Mesodermal cell (in vitro differentiated cells): ENCODE measurements at regions not wholly inside any gene's neighbourhood (a gene's known extent, or its start where the extent isn't known, plus 50 kb on each side); places are given as distances from the start of the nearest gene placed in this dataset.

Experiments
- H3K27ac ChIP-seq: 2 replicates; pipeline ENCODE4 v1.7.0; 2013; ENCODE audit warnings: mild to moderate bottlenecking, low read depth, low read length, moderate library complexity; ENCODE audit not compliant: severe bottlenecking
- H3K36me3 ChIP-seq: 2 replicates; pipeline ENCODE4 v1.7.1; 2013; ENCODE audit warnings: mild to moderate bottlenecking, low read length, moderate library complexity; ENCODE audit not compliant: control insufficient read depth, insufficient read depth
- H3K4me1 ChIP-seq: one replicate; pipeline ENCODE4 v1.7.1; 2013; ENCODE audit warnings: mild to moderate bottlenecking, low read length; ENCODE audit not compliant: insufficient read depth, control insufficient read depth, poor library complexity, severe bottlenecking
- H3K4me3 ChIP-seq: 2 replicates; pipeline ENCODE4 v1.7.0; 2013; ENCODE audit warnings: low read length, control low read depth, mild to moderate bottlenecking; ENCODE audit not compliant: insufficient read depth, poor library complexity, severe bottlenecking; ENCODE audit errors: extremely low read depth
- H3K9me3 ChIP-seq: 2 replicates; pipeline ENCODE4 v1.7.1; 2013; ENCODE audit warnings: mild to moderate bottlenecking, low read length, moderate library complexity; ENCODE audit not compliant: control insufficient read depth
- WGBS, 2 experiments: methylation state at CpG; one replicate each; pipeline ENCODE4 v1.1.5; 2013; ENCODE audit warnings: missing lambda C conversion rate in 2 of 2; ENCODE audit not compliant: insufficient coverage in 2 of 2; 5-methylcytosine and 5-hydroxymethylcytosine counted together

DNA sequence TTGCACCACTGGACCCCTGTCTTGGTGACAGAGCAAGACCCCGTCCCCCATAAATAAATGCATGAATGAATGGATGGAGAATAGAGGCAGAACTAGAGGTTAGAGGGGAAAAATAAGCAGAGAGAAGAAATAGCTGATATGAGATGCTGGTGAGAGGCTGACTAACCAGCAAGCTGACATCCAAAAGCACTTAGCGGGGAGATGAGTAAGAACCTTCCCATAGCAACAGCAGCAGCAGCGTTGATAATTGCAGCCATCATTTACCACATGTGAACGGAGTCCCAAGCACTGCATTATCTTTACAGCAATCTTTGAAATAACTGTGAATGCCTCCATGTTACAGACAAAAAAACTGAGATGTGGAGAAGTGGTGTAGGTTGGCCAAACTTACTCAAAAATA lies 777.3 kb upstream of the EEF2KMT start:
- H3K4me1 ChIP-seq = no peaks in the 10 kb centered on the region
- 91 to 100% methylated on average over 2 to 3 of the region's 4 CpGs for WGBS, 2 experiments
- no peaks in the 10 kb centered on the region for H3K9me3 ChIP-seq
- H3K27ac ChIP-seq = no peak overlapping the region
- no peak overlapping the region for H3K4me3 ChIP-seq
- H3K36me3 ChIP-seq = no peaks in the 10 kb centered on the region

DNA sequence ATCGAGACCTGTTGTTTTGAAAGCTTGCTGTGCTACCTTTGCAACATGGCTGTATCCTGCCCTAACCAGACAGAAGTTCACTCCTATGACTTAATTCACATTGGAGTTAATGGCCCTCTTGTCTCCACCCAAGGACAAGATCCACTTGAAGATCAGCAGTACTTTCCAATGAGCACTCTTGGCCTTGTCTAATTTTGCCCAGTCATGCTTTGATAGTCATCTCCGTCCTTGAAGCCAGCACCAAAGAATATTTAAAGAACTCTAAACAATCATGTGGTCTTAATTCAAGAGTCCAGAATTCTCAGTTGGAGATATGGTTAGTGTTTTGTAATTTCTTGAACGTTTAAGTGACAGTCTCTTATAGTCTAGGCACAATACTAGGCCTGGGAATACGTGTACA lies 775.6 kb upstream of the EEF2KMT start:
- H3K27ac ChIP-seq = no peak overlapping the region
- no peak overlapping the region for H3K4me3 ChIP-seq
- no peaks in the 10 kb centered on the region for H3K36me3 ChIP-seq
- no peaks in the 10 kb centered on the region for H3K9me3 ChIP-seq
- 89 to 100% methylated on average over 1 to 2 of the region's 4 CpGs for WGBS, 2 experiments
- no peaks in the 10 kb centered on the region for H3K4me1 ChIP-seq

DNA sequence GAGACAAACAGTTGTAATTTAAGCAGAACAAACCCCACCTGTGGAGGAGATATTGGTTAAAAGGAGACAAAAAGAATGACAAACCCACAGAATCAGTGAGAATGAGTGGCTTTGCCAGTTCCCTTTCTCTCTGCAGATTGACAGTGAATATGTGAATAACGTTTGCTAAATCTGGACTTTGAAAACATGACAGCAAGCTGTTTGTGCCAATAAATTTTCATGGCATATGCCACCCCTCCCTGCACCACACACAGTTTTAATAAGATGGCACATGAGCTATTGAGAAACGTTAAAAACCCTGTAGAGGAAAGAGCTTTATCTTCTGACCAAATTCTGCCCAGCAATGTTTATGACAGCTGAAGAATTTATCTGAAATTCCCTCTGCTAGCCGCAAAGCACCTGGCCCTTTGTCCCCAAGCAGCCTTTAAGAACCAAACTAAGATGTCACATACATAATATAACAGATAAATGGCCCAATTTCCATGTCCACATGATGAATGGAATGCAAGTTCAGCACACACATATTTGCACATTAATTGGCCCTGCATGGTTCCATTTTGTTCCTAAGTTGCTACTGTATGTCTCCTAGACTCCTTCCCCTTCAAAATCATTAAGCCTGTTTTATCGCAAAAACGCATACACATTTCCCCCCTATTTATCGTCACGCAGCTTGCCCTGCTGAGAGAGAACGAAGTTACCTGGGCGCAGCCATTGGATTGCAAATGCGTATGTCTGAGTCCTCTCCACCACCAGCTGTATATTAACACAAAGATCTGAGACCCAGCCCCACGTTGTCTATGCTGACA lies 773.5 kb upstream of the EEF2KMT start:
- Histone ChIP-seq H3K36me3 (no peaks in the 10 kb centered on the region), H3K4me1 (no peaks in the 10 kb centered on the region), H3K27ac (no peak overlapping the region), H3K9me3 (no peaks in the 10 kb centered on the region), H3K4me3 (no peak overlapping the region)
- WGBS, 2 experiments = 28 to 46% methylated on average over 4 to 10 of the region's 11 CpGs

DNA sequence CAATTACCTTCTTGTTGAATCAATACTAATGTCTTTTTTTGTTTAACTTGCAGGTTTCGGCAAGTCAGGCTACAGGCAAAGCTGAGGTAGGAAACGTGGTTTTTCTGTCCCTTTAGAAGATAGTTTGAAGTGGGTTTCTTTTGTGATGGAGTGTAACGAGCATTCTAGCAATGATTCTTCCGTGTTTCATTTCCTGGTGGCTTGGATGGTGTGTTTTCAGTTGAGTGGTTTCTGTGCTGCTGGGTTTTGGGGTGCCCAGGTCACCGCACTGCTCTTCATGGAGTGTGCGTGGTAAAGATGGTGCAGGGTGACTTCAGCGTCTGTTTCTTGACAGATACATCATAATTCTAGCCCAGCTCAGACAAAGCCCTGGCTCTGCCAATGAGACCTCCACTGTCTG lies 769.7 kb upstream of the EEF2KMT start:
- Histone ChIP-seq H3K27ac (no peak overlapping the region), H3K4me3 (no peak overlapping the region), H3K4me1 (no peaks in the 10 kb centered on the region), H3K9me3 (no peaks in the 10 kb centered on the region), H3K36me3 (no peaks in the 10 kb centered on the region)
- 81 to 87% methylated on average over 2 to 7 of the region's 7 CpGs for WGBS, 2 experiments

DNA sequence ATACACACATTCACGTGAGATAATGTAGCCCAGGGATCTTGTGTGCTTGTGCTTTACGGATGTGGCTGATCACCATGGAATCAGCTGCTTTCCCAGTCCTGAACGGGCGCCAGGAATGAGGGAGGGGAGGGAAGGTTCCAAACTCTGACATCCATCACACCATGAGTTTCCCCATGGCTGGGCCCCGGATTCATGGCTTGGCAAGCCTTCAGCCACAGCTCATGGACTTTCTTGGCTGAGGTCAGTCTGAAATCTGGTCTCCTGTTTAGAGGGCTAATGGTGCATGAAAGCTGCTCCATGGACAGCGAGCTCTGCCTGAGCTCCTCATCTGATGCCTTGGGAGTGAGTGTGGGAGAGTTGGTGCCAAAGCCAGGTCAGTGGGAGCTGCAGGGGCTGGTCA lies 767.6 kb upstream of the EEF2KMT start:
- Histone ChIP-seq H3K27ac (no peak overlapping the region), H3K4me3 (no peak overlapping the region), H3K9me3 (no peaks in the 10 kb centered on the region), H3K36me3 (no peaks in the 10 kb centered on the region), H3K4me1 (no peaks in the 10 kb centered on the region)
- WGBS, 2 experiments = 82 to 92% methylated on average over 2 to 3 of the region's 6 CpGs

DNA sequence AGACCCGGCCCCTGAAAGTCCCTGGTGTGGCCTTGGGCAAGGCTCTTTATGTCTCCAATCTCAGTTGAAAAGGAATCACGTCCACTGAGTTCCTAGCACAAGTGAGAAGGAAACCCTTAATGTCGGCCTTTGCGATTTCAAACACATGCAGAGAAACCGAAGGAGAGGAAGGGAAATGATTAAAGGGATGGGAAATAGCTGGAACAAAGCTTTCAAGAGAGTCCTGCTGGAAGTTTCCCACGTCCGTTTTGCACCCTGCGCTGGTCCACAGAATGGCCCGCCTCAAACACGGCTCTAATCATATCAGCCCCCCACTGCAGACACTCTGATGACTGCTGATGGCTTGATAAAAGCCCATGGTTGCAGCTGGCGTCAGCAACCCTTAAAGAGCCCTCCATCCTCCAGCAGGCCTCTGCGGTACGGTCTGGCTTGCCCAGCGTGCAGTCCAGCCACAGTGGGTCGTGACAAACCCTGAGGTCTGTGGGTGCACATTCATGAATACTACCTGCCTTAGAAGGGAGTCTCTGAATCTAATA lies 765.5 kb upstream of the EEF2KMT start:
- no peaks in the 10 kb centered on the region for H3K36me3 ChIP-seq
- no peaks in the 10 kb centered on the region for H3K4me1 ChIP-seq
- no peaks in the 10 kb centered on the region for H3K9me3 ChIP-seq
- no peak overlapping the region for H3K27ac ChIP-seq
- H3K4me3 ChIP-seq = no peak overlapping the region
- 81 to 90% methylated on average over 14 of the region's 15 CpGs for WGBS, 2 experiments

DNA sequence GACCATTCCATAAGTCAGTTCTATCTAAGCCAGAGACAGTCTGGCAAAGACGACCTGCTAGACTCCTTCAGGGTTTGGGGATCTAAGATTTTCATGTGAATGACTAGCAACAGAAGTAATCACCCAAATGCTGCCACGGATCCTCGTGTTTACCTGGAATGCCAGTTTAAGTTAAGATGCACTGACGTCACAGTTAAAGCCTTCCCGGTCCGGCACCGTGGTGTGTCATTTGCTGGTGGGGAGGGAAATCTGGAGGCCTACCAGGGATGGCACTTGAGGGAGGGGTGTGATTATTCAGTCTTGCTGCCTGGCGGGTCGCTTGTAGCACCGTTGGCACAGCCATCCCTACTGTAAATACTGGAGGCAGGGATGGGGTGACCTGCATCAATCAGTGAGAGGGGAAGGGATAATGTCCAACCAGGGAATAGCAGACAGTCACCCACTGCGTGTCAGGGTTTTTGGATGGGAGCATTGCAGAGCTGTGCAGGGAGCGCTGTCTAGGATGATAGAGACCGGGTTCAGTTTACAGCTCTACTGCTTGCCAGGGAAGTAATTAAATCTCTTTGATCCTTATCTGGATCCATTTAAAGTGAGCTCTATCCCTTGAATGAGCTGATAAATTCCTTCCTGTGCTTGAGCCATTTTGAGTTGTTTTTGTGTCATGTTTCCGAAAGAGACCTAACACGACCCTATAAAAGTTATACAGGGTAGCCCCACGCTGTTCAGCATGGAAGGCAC lies 764.7 kb upstream of the EEF2KMT start:
- Histone ChIP-seq H3K9me3 (no peaks in the 10 kb centered on the region), H3K36me3 (no peaks in the 10 kb centered on the region), H3K4me1 (no peaks in the 10 kb centered on the region), H3K27ac (no peak overlapping the region), H3K4me3 (no peak overlapping the region)
- 75 to 89% methylated on average over 14 to 15 of the region's 16 CpGs for WGBS, 2 experiments

DNA sequence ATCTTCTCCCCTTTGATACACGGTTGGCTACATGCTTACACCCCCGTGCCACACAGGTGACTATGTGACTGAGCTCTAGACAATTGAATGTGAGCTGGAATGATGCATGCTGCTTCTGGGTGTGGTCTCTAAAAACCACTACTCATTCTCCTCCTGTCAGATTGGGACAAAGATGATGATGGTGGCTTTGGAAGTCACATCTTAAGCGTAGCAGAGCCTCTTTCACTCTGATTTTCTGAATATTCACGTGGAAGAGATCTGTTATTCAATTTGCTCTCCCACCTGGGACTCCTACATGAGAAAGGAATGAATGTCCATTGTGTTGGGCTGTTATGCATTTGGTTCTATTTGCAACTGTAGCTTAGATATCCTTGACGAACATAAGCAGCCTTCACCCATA lies 763.6 kb upstream of the EEF2KMT start:
- Histone ChIP-seq H3K4me1 (no peaks in the 10 kb centered on the region), H3K4me3 (no peak overlapping the region), H3K36me3 (no peaks in the 10 kb centered on the region), H3K9me3 (no peaks in the 10 kb centered on the region), H3K27ac (no peak overlapping the region)
- 61 to 100% methylated on average over 1 to 2 of the region's 5 CpGs for WGBS, 2 experiments

DNA sequence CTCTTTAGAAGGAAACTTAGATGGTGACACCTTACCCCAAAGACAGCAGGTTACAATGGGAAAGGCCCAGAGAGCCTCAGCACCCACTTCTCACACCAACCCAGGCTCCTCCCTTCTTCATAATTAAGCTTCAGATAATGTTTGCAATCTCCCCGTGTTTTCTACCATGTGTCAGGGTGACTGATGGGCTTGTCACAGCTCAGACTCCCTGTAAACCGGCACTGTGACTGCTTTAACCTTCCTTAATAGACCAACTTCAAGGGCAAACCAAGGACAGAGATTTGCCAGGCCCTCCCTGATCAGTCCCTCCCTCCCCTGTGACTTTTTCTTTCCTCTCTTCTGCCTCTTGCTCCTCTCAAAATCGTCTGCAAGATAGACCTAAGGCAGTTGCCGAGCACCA lies 760.6 kb upstream of the EEF2KMT start:
- Histone ChIP-seq H3K27ac (no peak overlapping the region), H3K9me3 (no peaks in the 10 kb centered on the region), H3K36me3 (no peaks in the 10 kb centered on the region), H3K4me3 (no peak overlapping the region), H3K4me1 (no peaks in the 10 kb centered on the region)
- 77 to 88% methylated on average over 4 of the region's 4 CpGs for WGBS, 2 experiments

DNA sequence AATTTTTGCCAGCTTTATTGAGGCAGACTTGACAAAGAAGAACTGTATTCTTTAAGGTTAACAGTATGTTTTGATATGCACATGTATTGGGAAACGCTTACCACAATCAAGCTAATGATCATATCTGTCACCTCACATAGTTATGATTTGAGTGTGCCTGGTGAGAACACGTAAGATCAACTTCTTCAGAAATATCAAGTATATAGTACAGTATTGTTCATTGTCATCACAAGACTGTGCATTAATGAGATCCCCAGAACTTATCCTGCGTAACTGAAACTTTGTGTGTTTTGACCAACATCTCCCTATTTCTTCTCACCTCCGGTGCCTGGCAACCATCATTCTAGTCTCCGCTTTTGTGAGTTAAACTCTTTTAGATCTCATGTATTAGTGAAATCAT lies 756.4 kb upstream of the EEF2KMT start:
- Histone ChIP-seq H3K9me3 (no peaks in the 10 kb centered on the region), H3K27ac (no peak overlapping the region), H3K4me1 (no peaks in the 10 kb centered on the region), H3K4me3 (no peak overlapping the region), H3K36me3 (no peaks in the 10 kb centered on the region)
- WGBS, 2 experiments = 83 to 100% methylated on average over 1 to 2 of the region's 5 CpGs

DNA sequence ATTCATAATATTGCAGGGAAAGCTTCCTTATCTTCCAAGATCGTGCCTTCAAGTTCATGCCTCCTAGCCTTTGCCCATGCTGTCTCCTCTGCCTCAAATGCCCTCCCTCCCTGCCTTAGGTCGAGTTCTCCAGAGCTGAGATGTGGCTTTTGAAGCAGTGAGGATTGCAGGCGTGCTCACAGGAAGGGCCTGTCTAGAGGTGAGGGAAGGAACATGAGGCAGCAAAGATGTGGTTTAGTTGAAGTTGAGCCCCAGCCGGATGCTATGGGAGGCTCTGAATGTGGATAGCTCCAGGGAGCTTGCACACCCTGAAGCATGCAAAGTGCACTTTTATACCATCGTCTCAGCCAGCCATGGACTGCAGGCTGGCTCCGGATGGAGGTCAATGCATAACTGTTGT lies 754.6 kb upstream of the EEF2KMT start:
- Histone ChIP-seq H3K27ac (no peak overlapping the region), H3K4me1 (no peaks in the 10 kb centered on the region), H3K4me3 (no peak overlapping the region), H3K9me3 (no peaks in the 10 kb centered on the region), H3K36me3 (no peaks in the 10 kb centered on the region)
- 92 to 100% methylated on average over 4 of the region's 6 CpGs for WGBS, 2 experiments
